ENCODE measurements at regions not wholly inside any gene's neighbourhood (a gene's known extent, or its start where the extent isn't known, plus 50 kb on each side); places are given as distances from the start of the nearest gene placed in this dataset.

DNA sequence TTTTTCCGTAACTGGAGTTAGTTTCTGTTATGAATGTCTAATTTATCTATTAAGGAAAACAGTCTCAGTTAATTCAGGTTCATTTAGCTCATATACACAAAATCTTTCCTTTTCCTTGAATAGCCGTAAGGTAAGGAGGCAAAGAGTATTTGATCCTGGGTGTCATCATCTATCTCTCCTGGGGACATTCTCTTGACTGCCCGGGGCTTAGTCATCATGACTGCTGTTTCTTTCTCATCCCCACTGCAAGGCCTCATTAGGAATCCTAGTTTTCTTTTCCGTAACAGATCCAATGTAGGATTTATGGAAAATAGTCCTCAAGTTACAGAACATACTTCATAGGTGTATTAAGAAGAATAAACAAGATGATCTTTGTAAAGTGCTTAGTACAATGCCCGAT is 134.9 kb upstream of the CHD1 start (continued):
- no peak for TF ChIP-seq KDM1A (IDR thresholded peaks at IDR 0.05; ENCODE audit: borderline replicate concordance, low read length)
- TF ChIP-seq TBP (IDR thresholded peaks at IDR 0.05; ENCODE audit: low read depth, low read length) = no peak
- TF ChIP-seq CBX8 (IDR thresholded peaks at IDR 0.05; ENCODE audit: borderline replicate concordance, low read depth, low read length) = no peak

Measured in H1 (cell line).